GM23338 (cell line): ENCODE measurements at regions not wholly inside any gene's neighbourhood (a gene's known extent, or its start where the extent isn't known, plus 50 kb on each side); places are given as distances from the start of the nearest gene placed in this dataset.

ENCODE experiments used
- ATAC-seq: fragments of 200-7000 bp; cut with Tn5 transposase; 3 replicates; pipeline ENCODE4 v1.9.1; 2020
- DNase-seq: peaks from one replicate; pipeline ENCODE4 v3.0.0-alpha.2; 2015; ENCODE audit warnings: low spot score
- H2AFZ ChIP-seq: fragments of 200-600 bp; sonication (generic); 2 replicates; pipeline ENCODE4 v1.8.0; 2016; ENCODE audit warnings: antibody characterized with exemption, mild to moderate bottlenecking, moderate library complexity
- H3F3A ChIP-seq: fragments of 200-600 bp; sonication (generic); replicated peaks from 2 replicates; pipeline ENCODE4 v1.8.0; 2017; ENCODE audit warnings: antibody characterized with exemption, mixed run types, low read depth
- H3K27ac ChIP-seq: fragments of 200-600 bp; sonication (generic); 2 replicates; pipeline ENCODE4 v1.6.1; 2016; ENCODE audit warnings: low read depth
- H3K27me3 ChIP-seq: fragments of 200-600 bp; sonication (generic); 2 replicates; pipeline ENCODE4 v1.8.0; 2016; ENCODE audit warnings: mild to moderate bottlenecking, mixed run types, moderate library complexity; ENCODE audit not compliant: insufficient read depth
- H3K36me3 ChIP-seq: fragments of 200-600 bp; sonication (generic); 2 replicates; pipeline ENCODE4 v1.8.0; 2016; ENCODE audit warnings: mild to moderate bottlenecking; ENCODE audit not compliant: insufficient read depth
- H3K4me1 ChIP-seq: fragments of 200-600 bp; sonication (generic); 2 replicates; pipeline ENCODE4 v1.8.0; 2016; ENCODE audit warnings: mild to moderate bottlenecking, moderate library complexity; ENCODE audit not compliant: insufficient read depth
- H3K4me2 ChIP-seq: fragments of 200-600 bp; sonication (generic); 2 replicates; pipeline ENCODE4 v1.7.1; 2017; ENCODE audit warnings: mixed run types
- H3K4me3 ChIP-seq: fragments of 200-600 bp; sonication (generic); 2 replicates; pipeline ENCODE4 v1.6.1; 2016; ENCODE audit warnings: mixed run types
- H3K79me2 ChIP-seq: fragments of 200-600 bp; sonication (generic); replicated peaks from 2 replicates; pipeline ENCODE4 v1.8.0; 2017; ENCODE audit warnings: mild to moderate bottlenecking; ENCODE audit not compliant: insufficient read depth
- H3K9me2 ChIP-seq: fragments of 200-600 bp; sonication (generic); 2 replicates; pipeline ENCODE4 v1.8.0; 2017; ENCODE audit not compliant: insufficient read depth
- H4K20me1 ChIP-seq: fragments of 200-600 bp; sonication (generic); replicated peaks from 2 replicates; pipeline ENCODE4 v1.8.0; 2017; ENCODE audit warnings: mild to moderate bottlenecking; ENCODE audit not compliant: insufficient read depth
- H3K27ac Mint-ChIP-seq: 2 replicates; pipeline ENCODE4 v1.8.0; 2020; ENCODE audit warnings: inconsistent platforms, mild to moderate bottlenecking, moderate library complexity, mixed read lengths
- H3K27me3 Mint-ChIP-seq: 3 replicates; pipeline ENCODE4 v1.8.0; 2022; ENCODE audit warnings: low read depth, mild to moderate bottlenecking, moderate library complexity, mixed read lengths, inconsistent platforms; ENCODE audit not compliant: insufficient read depth, poor library complexity
- H3K36me3 Mint-ChIP-seq: 3 replicates; pipeline ENCODE4 v1.8.0; 2021; ENCODE audit warnings: low read depth, mild to moderate bottlenecking, inconsistent platforms, moderate library complexity, mixed read lengths
- H3K4me1 Mint-ChIP-seq: 3 replicates; pipeline ENCODE4 v1.8.0; 2020; ENCODE audit warnings: mild to moderate bottlenecking, inconsistent platforms, mixed read lengths
- H3K4me3 Mint-ChIP-seq: 3 replicates; pipeline ENCODE4 v1.8.0; 2021; ENCODE audit warnings: moderate library complexity, mild to moderate bottlenecking, inconsistent platforms, mixed read lengths
- H3K9me3 Mint-ChIP-seq: 3 replicates; pipeline ENCODE4 v1.8.0; 2020; ENCODE audit warnings: moderate library complexity, mild to moderate bottlenecking, inconsistent platforms, mixed read lengths
- CREB1 ChIP-seq: fragments of 250-450 bp; sonication (Bioruptor Pico); IDR thresholded peaks from 2 replicates; pipeline ENCODE4 v1.5.0; 2020; ENCODE audit warnings: low read depth, mild to moderate bottlenecking, moderate library complexity
- NANOG ChIP-seq: IDR thresholded peaks from 2 replicates; pipeline ENCODE4 v1.6.1; 2016; ENCODE audit warnings: antibody characterized with exemption, borderline replicate concordance
- POLR2AphosphoS5 ChIP-seq: IDR thresholded peaks from 2 replicates; pipeline ENCODE4 v1.6.1; 2016; ENCODE audit warnings: antibody characterized with exemption, low read depth
- REST ChIP-seq: IDR thresholded peaks from one replicate; pipeline ENCODE4 v1.6.1; 2018; ENCODE audit warnings: antibody characterized with exemption; ENCODE audit not compliant: unreplicated experiment
- ZNF114 ChIP-seq: fragments of 250-450 bp; sonication (Bioruptor Pico); IDR thresholded peaks from 2 replicates; pipeline ENCODE4 v1.5.0; 2020; ENCODE audit warnings: mild to moderate bottlenecking, moderate library complexity
- ZNF462 ChIP-seq: fragments of 250-450 bp; sonication (Bioruptor Pico); IDR thresholded peaks from 2 replicates; pipeline ENCODE4 v1.5.0; 2020; ENCODE audit warnings: mild to moderate bottlenecking, moderate library complexity

- Histone ChIP-seq H3K4me2 (no peak overlapping the region), H2AFZ (no peak overlapping the region), H3K9me2 (peaks cover 13% of the 10 kb centered on the region; the same call in 1 of the 2 replicates), H3K27me3 (no peaks in the 10 kb centered on the region), H3K36me3 (no peaks in the 10 kb centered on the region), H3K4me1 (no peaks in the 10 kb centered on the region), H3K27ac (no peak overlapping the region), H4K20me1 (no peaks in the 10 kb centered on the region), H3K79me2 (no peaks in the 10 kb centered on the region), H3F3A (no peaks in the 10 kb centered on the region), H3K4me3 (no peak overlapping the region)
- Mint-ChIP-seq H3K36me3 (no peaks in the 10 kb centered on the region), H3K4me3 (no peak overlapping the region), H3K9me3 (no peaks in the 10 kb centered on the region), H3K27ac (no peak overlapping the region), H3K4me1 (no peaks in the 10 kb centered on the region), H3K27me3 (peaks cover 3% of the 10 kb centered on the region)
- ATAC-seq: no peak
- no peak for TF ChIP-seq CREB1
- no peak for TF ChIP-seq POLR2AphosphoS5
- TF ChIP-seq REST: no peak
- TF ChIP-seq NANOG: no peak
- no peak for DNase-seq
These were observed 546.5 kb upstream of the FAT1 start for GRCh38 chr4:187270154-187270553.

- Histone ChIP-seq H4K20me1 (no peaks in the 10 kb centered on the region), H3K27ac (no peak overlapping the region), H2AFZ (no peak overlapping the region), H3K79me2 (no peaks in the 10 kb centered on the region), H3K4me2 (no peak overlapping the region), H3K27me3 (no peaks in the 10 kb centered on the region), H3K4me3 (no peak overlapping the region), H3K36me3 (no peaks in the 10 kb centered on the region), H3K4me1 (no peaks in the 10 kb centered on the region), H3F3A (no peaks in the 10 kb centered on the region), H3K9me2 (peaks cover 13% of the 10 kb centered on the region; the same call in 1 of the 2 replicates)
- ATAC-seq (no peak), DNase-seq (no peak)
- Mint-ChIP-seq H3K27me3 (peaks cover 3% of the 10 kb centered on the region), H3K4me3 (no peak overlapping the region), H3K9me3 (no peaks in the 10 kb centered on the region), H3K36me3 (no peaks in the 10 kb centered on the region), H3K27ac (no peak overlapping the region), H3K4me1 (no peaks in the 10 kb centered on the region)
- TF ChIP-seq ZNF114 (CRISPR knock-in tag) (no peak), ZNF462 (CRISPR knock-in tag) (no peak)
These were observed 548.2 kb upstream of the FAT1 start for GRCh38 chr4:187271848-187272247.
